Breast epithelium (tissue), 4 donors: ENCODE measurements at regions not wholly inside any gene's neighbourhood (a gene's known extent, or its start where the extent isn't known, plus 50 kb on each side); places are given as distances from the start of the nearest gene placed in this dataset.
"Not testable (repeated sequence)": the region's sequence is repeated elsewhere in the genome, so short reads cannot be mapped to it uniquely, and the experiment has no call there.

Experiments
- DNase-seq, 2 donors: peaks; one replicate each; pipeline ENCODE4 v3.0.0-alpha.2; 2019; ENCODE audit warnings: low spot score in 2 of 2
- H3K27ac ChIP-seq, 2 donors: fragments of 200-600 bp; sonication (generic) in 1 of 2; one replicate each; pipeline ENCODE4 v1.5.1; 2016 to 2019; ENCODE audit warnings: mild to moderate bottlenecking in 1 of 2
- H3K27me3 ChIP-seq, 2 donors: fragments of 200-600 bp; sonication (generic) in 1 of 2; one replicate each; pipeline versions ENCODE4 v1.5.1 to v1.6.0; 2017 to 2019; ENCODE audit warnings: control low read depth in 1 of 2, mild to moderate bottlenecking in 1 of 2
- H3K36me3 ChIP-seq: fragments of 200-600 bp; one replicate; pipeline ENCODE4 v1.5.1; 2019
- H3K4me1 ChIP-seq, 2 donors: fragments of 200-600 bp; sonication (generic); one replicate each; pipeline ENCODE4 v1.5.1; 2016 to 2019; ENCODE audit warnings: control low read depth in 1 of 2
- H3K4me3 ChIP-seq, 3 donors: fragments of 200-600 bp; sonication (generic); 1 replicate in 2 of 3; 2 replicates in 1 of 3; pipeline ENCODE4 v1.5.1; 2016 to 2019; ENCODE audit warnings: mild to moderate bottlenecking in 3 of 3, moderate library complexity in 2 of 3
- H3K9me3 ChIP-seq, 2 donors: fragments of 200-600 bp; sonication (generic) in 1 of 2; one replicate each; pipeline ENCODE4 v1.5.1; 2016 to 2019; ENCODE audit warnings: control low read depth in 1 of 2
- POLR2A ChIP-seq: fragments of 450-650 bp; IDR thresholded peaks from one replicate; pipeline ENCODE4 v1.6.1; 2016; ENCODE audit warnings: antibody characterized with exemption, mild to moderate bottlenecking, moderate library complexity
- POLR2AphosphoS5 ChIP-seq, 3 donors: sonication (generic); formaldehyde crosslinking; IDR thresholded peaks; one replicate each; pipeline ENCODE4 v1.6.1; 2017; ENCODE audit warnings: antibody characterized with exemption in 3 of 3
- intact Hi-C: fragments of 100-400 bp; cut with DNase I; formaldehyde crosslinking; loops from one replicate; pipeline ENCODE4 v1.15.1; 2023; ENCODE audit warnings: low total_unique reads
- TF ChIP-seq, protein P1 (sequence below), 3 donors: fragments of 450-650 bp; IDR thresholded peaks; one replicate each; pipeline ENCODE4 v1.5.1; 2016 to 2017; ENCODE audit warnings: antibody characterized with exemption in 3 of 3, mild to moderate bottlenecking in 3 of 3, moderate library complexity in 3 of 3

GRCh38 chr11:38136887-38137286 lies 1538.9 kb upstream of the RAG2 start:
- Histone ChIP-seq H3K27ac (no peak overlapping the region), H3K4me3 (no peak overlapping the region), H3K27me3 (no peaks in the 10 kb centered on the region), H3K36me3 (no peaks in the 10 kb centered on the region), H3K9me3 (peaks cover 8 to 12% of the 10 kb centered on the region in 2 donors), H3K4me1 (no peaks in the 10 kb centered on the region)
- intact Hi-C loops: no loop called here
- DNase-seq: no peak
- TF ChIP-seq POLR2A: no peak
- TF ChIP-seq, protein P1, sequence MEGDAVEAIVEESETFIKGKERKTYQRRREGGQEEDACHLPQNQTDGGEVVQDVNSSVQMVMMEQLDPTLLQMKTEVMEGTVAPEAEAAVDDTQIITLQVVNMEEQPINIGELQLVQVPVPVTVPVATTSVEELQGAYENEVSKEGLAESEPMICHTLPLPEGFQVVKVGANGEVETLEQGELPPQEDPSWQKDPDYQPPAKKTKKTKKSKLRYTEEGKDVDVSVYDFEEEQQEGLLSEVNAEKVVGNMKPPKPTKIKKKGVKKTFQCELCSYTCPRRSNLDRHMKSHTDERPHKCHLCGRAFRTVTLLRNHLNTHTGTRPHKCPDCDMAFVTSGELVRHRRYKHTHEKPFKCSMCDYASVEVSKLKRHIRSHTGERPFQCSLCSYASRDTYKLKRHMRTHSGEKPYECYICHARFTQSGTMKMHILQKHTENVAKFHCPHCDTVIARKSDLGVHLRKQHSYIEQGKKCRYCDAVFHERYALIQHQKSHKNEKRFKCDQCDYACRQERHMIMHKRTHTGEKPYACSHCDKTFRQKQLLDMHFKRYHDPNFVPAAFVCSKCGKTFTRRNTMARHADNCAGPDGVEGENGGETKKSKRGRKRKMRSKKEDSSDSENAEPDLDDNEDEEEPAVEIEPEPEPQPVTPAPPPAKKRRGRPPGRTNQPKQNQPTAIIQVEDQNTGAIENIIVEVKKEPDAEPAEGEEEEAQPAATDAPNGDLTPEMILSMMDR (IDR thresholded peaks at IDR 0.05): no peak
- TF ChIP-seq POLR2AphosphoS5 (IDR thresholded peaks at IDR 0.05): no peak

DNA sequence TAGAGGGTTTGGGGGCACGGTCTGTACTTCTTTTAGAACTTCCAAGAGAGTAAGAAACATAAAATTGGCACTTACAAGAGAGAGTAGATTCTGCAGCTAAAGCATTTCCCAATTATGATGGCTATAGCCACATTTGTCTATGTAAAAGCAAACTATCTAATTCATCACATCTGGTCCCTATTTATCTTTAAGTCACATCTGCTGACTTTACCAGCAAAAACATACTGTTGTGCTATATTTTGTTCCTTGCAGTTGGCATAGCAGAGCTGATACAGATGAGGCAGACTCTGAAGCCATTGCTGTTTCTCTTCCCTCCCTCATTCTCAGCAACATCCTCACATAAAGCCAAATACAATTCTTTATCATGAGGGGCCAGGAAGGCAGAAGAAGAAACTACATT lies 1533.5 kb upstream of the RAG2 start:
- no peaks in the 10 kb centered on the region for H3K27me3 ChIP-seq
- no peak for DNase-seq
- no peaks in the 10 kb centered on the region for H3K36me3 ChIP-seq
- no peaks in the 10 kb centered on the region for H3K4me1 ChIP-seq
- H3K27ac ChIP-seq: no peak overlapping the region
- intact Hi-C loops: no loop called here
- H3K9me3 ChIP-seq: peaks cover 0 to 1% of the 10 kb centered on the region in 2 donors
- no peak overlapping the region for H3K4me3 ChIP-seq
- TF ChIP-seq, protein P1 (IDR thresholded peaks at IDR 0.05): no peak
- TF ChIP-seq POLR2AphosphoS5 (IDR thresholded peaks at IDR 0.05) (no peak), POLR2A (no peak)

GRCh38 chr11:38130976-38131375 lies 1532.9 kb upstream of the RAG2 start:
- Histone ChIP-seq H3K27me3 (no peaks in the 10 kb centered on the region), H3K27ac (no peak overlapping the region), H3K4me3 (no peak overlapping the region), H3K4me1 (no peaks in the 10 kb centered on the region), H3K36me3 (no peaks in the 10 kb centered on the region), H3K9me3 (no peaks in the 10 kb centered on the region)
- TF ChIP-seq, protein P1 (IDR thresholded peaks at IDR 0.05): no peak
- TF ChIP-seq POLR2A (no peak), POLR2AphosphoS5 (IDR thresholded peaks at IDR 0.05) (no peak)
- DNase-seq: no peak
- intact Hi-C loops: no loop called here

- Histone ChIP-seq H3K9me3 (no peaks in the 10 kb centered on the region), H3K27me3 (no peaks in the 10 kb centered on the region), H3K4me1 (no peaks in the 10 kb centered on the region), H3K27ac (no peak overlapping the region), H3K36me3 (no peaks in the 10 kb centered on the region), H3K4me3 (no peak overlapping the region)
- no peak for TF ChIP-seq POLR2A
- TF ChIP-seq POLR2AphosphoS5 (IDR thresholded peaks at IDR 0.05): no peak
- TF ChIP-seq, protein P1 (IDR thresholded peaks at IDR 0.05): no peak
- DNase-seq: no peak
- intact Hi-C loops: no loop called here
Observed at GRCh38 chr11:38130514-38130913, 1532.5 kb upstream of the RAG2 start.

GRCh38 chr11:38123673-38124072 lies 1525.6 kb upstream of the RAG2 start:
- intact Hi-C loops: no loop called here
- Histone ChIP-seq H3K4me3 (no peak overlapping the region), H3K27me3 (no peaks in the 10 kb centered on the region), H3K27ac (no peak overlapping the region), H3K36me3 (no peaks in the 10 kb centered on the region), H3K9me3 (no peaks in the 10 kb centered on the region), H3K4me1 (no peaks in the 10 kb centered on the region)
- DNase-seq: no peak
- TF ChIP-seq POLR2AphosphoS5 (IDR thresholded peaks at IDR 0.05) (no peak), POLR2A (no peak)
- TF ChIP-seq, protein P1 (IDR thresholded peaks at IDR 0.05): no peak

- H3K4me3 ChIP-seq, H3K4me1 ChIP-seq, intact Hi-C loops, DNase-seq, H3K27ac ChIP-seq, H3K36me3 ChIP-seq, H3K27me3 ChIP-seq, H3K9me3 ChIP-seq: not testable (repeated sequence)
Observed at GRCh38 chr11:38116616-38117015, 1518.6 kb upstream of the RAG2 start.

GRCh38 chr11:38115381-38115780 lies 1517.3 kb upstream of the RAG2 start:
- H3K4me3 ChIP-seq, H3K27me3 ChIP-seq, H3K9me3 ChIP-seq, DNase-seq, intact Hi-C loops, H3K36me3 ChIP-seq, H3K27ac ChIP-seq, H3K4me1 ChIP-seq: not testable (repeated sequence)
